HG03571 (cell line): ENCODE measurements at regions not wholly inside any gene's neighbourhood (a gene's known extent, or its start where the extent isn't known, plus 50 kb on each side); places are given as distances from the start of the nearest gene placed in this dataset.
"Not testable (repeated sequence)": the region's sequence is repeated elsewhere in the genome, so short reads cannot be mapped to it uniquely, and the experiment has no call there.

Source experiments
- ATAC-seq: cut with Tn5 transposase; IDR thresholded peaks from one replicate; pipeline ENCODE4 v1.9.1; 2021; ENCODE audit not compliant: unreplicated experiment

DNA sequence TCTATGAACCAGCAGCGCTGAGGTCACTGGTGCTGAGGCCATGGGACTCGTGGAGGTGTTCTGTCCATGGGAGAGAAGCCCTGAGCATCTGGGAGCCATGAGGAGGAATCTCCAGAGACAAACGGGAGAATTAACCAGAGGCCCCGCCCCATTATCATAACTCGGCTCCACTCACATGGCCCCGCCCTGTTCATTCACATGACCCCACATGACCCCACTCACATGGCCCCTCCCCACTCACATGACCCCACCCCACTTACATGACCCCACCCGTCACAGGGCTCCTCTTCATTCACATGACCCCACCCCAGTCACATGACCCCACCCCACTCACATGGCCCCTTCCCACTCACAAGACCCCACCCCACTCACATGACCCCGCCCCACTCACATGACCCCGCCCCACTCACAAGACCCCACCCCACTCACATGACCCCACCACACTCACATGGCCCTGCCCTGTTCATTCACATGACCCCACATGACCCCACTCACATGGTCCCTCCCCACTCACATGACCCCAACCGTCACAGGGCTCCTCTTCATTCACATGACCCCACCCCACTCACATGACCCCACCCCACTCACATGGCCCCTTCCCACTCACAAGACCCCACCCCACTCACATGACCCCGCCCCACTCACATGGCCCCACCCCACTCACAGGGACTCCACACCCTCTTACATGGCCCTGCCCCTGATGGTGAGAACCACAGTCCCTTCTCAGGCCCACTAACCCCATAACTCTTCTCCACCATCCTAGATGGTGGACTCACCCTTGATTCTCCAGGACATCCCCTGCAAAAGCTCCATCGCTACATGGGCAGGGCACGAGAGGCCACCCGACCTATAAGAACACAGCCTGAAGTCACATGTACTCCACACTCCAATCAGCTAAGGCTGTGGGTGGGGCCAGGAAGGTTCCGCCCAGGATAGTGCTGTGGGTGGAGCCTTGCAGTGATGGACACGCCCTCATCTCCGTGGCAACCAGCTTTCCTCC, 151.1 kb upstream of the SFSWAP start:
- no peak for ATAC-seq

DNA sequence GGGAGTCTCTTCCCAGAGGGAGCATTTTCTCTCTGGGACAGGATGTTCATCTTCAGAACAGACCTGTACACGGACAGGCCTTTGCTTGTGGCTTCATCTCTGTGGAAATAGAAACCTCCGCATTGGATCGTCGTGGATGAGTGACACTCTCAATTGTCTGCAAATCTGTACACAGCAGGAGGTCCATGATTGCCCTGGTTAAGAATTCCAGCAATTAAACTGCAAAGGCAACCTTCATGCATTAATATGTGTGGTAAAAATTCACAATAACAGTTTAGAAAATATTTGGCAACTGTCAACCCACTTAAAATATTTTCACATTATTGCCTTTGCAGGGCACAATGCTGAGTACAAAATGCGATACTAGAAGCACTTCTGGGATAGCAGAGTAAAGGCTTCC, 149.8 kb upstream of the SFSWAP start:
- ATAC-seq, result no peak

DNA sequence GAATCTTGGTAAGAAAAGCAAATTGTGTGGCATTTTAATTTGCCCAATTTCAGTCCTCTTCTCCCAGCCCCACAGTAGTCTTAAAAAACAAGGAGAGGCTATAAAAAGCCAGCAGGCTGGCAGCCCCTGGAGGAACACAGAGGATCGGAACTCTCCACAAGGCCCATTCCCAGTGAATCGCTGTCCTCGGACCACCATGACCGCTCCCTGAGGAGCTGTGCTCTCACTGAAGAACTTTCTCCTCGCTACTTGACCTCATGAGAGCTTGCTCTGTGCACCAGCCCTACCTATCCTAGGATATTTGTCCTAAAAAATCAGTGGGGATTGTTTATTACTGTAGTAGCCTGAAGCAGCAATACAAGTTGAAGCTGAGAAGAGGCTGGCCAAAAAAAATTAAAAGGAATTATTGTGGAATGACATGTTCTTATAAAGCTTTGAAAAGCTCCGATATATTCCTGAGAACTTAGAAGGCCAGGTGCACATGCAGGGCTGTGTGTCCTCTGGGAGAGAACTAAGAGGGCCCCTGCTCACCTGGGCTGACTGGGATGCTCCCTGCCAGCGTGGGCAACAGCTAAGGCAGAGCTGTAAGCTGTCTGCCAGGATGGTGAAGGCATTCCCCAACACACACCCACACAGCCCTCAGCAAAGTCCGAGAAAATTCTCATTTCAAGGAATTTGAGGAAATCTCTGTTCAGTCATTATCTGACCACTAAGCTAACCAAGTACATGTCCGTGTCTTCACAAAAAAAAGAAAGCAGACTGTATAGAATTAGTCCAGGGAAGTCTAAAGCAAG, 148.8 kb upstream of the SFSWAP start:
- ATAC-seq, result no peak

DNA sequence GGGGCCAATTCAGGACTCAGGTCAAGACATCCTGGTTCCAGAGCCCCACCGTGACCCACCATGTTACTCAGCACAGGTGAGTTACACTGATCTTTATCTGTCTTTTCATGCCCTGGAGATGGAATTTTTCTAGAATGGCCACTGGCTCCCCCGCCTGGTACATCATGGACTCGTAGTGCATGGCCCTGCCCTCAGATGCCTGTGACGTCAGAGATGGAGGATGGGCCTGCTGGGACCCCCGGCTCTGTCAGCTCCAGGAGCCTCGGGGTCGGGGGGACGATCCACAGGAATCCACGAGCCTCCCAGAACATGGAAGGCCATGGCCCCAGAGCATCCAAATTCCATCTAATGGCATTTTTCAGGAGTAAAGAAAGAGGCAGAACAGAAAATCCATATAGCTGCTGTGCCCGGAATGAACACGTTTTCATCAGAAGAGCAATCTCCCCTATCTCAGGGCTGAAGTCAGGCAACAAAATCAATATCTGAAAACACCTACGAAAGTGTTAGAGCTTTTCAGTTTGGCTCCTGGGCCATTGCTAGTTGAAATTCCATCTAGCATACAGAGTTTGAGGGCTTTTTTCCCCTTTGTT, 146.7 kb upstream of the SFSWAP start:
- ATAC-seq, result not testable (repeated sequence)

DNA sequence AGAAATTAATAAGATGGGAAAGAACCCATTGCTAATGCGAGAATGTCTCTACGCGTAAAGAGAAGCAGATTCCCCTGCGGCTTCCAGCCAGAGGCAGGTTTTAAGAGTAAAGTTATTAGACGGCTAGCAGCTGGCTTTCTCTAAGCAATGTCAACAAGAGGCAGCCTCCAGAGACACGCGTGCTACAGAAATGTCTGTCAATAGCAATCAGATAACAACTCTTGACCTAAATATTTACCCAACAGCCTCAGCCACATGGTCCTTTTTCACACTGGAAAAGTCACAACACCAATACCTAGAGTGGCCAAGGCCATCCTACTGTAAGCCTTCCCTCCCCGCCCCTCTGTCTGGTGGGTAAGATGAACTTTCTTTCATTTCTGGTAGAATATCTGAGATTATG, 146.0 kb upstream of the SFSWAP start:
- ATAC-seq, result no peak

DNA sequence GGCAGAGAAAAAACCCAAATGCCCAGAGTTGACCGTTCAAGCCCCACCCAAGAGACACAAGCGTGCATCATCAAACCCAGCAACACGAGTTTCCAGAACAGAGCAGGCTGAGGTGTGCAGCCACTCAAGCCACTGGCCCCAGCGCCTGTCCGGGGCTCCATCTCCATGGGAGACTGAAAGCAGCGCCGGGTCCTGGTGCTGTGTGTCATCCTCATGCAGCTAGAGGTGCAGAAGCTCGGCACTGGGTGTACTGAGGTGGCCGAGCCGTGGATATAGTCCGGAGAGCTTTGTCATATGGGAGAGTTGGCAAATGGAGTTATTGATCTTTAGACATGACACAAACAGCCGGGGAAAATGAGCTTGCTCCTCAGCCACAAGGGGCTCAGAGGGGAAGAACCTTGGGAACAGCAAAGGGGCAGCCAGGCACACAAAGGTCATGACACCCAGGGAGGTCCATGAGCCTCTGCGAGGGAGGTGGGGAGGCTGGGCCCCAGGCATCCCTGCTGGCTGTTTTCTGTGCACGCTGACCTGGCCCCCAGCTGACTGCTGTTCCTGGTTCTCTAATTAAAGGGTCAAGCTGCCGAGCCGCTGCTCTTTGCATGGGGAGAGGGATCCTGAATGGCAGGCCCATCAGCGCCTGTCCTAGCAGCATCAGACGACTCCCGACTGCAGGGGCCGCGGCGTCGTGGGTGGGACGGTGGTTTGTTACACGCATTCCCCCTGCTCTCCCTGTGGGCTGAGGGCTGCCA, 145.4 kb upstream of the SFSWAP start:
- no peak for ATAC-seq

DNA sequence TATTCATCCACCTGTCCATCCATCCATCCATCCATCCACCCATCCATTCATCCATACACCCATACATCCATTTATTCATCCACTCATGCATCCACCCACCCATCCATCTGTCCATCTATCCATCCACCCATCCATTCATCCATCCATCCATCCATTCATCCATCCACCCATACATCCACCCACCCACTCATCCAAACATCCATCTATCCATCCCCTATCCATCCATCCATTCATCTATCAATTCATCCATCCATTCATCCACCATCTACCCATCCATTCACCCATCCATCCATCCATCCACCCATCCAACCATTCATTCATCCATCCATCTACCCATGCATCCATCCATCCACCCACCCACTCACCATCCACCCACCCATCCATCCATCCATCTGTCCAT, 142.6 kb upstream of the SFSWAP start:
- no peak for ATAC-seq

DNA sequence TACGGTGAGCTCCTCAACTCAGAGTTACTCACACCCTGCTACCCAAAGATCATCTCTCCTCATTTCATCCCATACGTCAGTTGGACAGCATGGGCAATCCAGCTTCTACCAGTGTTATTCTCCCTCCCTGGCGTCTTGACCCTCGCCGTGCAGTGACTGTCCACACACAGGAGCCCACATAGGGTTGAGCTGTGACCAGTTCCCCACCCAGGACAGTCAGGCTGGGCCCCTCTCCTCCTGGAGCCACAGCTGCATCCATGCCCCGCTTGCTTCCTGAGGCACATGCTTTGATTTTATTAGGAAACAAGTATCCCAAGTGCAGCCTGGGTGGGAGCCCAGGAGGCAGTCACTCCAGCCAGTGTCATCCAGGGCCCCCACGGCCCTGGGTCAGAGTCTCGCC, 140.3 kb upstream of the SFSWAP start:
- ATAC-seq, result no peak

DNA sequence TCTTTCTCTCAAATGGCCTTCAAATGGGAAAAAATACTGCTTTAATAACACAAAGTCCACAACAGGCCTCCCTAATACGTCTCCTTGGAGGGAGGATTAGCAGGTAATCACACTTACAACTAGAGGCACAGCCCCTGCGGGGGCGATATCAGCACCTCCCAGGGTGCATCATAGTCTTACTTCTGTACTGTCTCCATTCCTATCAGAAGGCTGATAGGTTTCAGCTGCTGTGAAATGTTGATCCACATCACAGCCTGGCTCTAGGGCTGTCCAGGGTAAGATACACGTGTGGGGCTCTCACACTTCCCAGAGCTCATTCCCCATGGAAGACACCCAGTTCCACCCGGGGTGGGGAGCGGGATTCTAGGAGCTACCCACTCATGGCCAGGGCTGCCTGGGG, 139.1 kb upstream of the SFSWAP start:
- ATAC-seq, result no peak

DNA sequence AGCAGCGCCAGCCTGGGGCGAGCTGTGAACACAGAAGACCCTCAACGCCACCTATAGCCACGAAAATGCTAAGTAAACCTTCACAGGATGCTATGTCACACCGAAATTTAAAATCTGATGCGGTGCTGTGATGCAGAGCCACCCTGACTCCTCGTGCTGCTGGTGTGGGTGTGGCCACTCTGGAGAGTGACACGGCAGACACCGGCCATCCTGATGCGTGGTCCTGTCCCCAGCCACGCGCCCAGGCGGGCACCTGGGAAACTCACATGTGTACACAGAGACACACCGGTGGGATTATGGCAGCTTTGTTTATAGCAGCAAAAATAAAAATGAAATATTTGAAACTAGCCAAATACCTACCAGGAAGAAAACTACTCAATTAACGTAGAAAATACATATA, 138.3 kb upstream of the SFSWAP start:
- ATAC-seq, result no peak

DNA sequence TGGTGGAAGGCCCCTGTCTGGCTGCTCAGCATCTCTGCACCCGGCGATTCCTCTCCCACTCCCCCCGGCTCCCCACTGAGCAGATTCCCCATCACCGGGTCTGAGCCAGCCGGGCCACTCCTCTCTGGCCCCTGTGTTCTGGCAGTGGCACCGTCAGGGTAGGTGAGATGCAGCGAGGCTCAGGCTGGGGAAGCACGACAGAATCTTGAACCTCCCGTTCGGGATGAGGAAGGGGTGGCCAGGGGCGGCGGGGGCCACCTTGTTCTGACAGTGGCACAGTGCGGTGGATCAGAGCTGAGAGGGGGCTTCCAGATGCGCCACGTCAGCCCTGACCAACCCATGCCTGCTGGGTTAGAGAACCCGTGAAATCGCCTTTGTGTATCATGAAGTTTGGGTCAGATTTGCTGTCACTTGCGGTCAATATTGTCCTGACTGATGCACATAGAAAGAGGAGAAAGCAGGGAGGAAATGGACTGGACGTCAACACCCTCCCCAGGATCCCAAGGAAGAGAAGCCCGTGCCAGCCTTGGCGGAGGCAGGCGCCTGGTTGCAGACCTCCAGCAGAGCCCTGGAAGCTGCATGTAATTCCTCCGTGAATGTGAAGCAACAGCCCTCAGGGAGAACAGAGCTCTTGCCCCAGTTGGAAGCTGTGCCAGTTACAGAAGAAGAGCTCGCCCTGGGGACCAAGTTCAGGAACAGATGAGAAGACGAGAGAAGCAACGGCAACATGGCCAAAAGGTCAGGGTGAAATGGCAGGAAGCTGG, 137.1 kb upstream of the SFSWAP start:
- ATAC-seq, result no peak

DNA sequence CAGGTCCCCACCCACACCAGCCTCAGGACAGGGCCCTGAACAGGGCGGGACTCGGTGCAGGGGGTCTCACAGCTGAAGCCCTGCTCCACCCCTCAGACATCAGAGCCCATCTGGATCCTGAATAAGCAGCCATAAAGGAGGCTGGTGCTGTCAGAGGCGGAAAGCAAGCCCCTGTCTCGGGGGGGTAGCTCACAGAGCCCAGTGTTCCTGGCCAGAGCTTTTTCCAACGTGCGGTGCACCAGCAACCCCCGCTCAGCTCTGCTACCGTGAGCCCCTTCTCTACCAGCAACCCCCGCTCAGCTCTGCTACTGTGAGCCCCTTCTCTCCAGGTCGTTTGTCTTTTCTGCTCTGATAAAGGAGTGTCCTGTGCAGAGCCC, 136.5 kb upstream of the SFSWAP start:
- ATAC-seq, result no peak

DNA sequence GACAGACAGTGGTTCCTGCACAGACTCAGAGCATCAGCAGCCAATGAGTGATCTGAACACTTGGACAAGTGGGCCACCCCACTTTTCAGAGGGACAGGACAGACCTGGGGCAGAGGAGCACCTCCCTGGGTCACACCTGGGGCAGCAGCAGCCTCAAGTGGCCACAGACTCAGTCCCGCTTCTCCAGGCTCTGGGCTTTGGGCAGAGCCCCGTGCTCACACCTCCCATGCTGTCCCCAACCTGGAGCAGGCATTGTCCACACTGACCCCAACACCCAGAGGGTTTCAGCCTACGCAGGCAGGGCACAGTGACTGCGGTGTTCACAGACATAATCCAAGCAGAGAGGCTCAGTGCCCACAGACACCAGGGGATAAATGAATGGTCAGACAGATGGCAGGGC, 135.5 kb upstream of the SFSWAP start:
- no peak for ATAC-seq

DNA sequence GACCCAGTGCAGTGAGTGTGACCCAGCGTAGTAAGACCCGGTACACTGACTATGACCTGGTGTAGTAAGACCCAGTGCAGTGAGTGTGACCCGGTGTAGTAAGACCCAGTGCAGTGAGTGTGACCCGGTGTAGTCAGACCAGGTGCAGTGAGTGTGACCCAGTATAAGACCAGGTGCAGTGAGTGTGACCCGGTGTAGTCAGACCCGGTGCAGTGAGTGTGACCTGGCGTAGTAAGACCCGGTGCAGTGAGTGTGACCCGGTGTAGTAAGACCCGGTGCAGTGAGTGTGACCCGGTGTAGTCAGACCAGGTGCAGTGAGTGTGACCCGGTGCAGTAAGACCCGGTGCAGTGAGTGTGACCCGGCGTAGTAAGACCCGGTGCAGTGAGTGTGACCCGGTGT, 134.2 kb upstream of the SFSWAP start:
- ATAC-seq, result not testable (repeated sequence)

DNA sequence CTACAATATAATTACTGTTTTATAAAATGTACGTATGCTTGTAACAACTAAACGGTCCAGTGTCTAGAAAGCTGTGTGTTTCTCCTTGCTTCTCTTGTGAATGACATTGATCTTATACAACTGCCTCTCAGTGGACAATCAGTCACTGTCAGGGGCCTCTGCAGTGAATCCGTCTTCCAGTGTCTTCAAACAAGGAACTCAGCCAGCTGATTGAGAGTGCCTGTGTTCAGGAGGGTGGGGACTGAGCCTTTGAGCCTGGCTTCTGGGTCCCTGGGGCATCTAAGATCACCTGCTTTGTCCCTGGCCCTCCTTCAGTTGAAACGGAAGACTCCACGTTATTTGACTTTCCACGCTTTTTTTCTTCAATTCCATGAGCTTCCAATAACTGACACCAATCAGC, 133.1 kb upstream of the SFSWAP start:
- ATAC-seq, result no peak

DNA sequence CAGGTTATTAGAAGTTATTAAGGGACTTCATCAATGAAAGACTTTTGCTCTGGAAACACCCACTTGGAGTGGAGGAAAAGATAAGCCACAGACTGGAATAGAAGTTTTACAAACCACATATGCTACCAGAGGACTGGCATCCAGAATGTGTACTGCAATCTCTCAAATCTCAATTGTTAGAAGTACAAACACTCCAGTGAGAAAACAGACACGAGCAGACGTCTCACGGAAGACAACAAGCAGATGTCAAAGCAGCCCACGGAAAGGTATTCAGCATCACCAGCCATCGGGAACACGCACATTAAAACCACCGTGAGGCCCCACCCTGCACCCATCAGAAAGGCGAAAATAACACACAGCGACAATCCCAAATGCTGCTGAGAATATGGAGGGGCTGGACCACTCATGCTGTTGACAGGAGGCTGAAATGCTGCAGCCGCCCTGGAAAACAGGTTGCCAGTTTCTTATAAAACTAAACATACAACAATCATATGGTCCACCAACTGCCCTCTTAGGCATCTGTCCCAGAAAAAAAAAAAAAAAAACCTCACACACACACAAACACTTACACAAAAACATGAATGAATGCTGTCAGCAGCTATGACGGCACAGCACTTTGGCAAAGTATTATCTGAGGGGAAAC, 131.9 kb upstream of the SFSWAP start:
- ATAC-seq, result no peak

DNA sequence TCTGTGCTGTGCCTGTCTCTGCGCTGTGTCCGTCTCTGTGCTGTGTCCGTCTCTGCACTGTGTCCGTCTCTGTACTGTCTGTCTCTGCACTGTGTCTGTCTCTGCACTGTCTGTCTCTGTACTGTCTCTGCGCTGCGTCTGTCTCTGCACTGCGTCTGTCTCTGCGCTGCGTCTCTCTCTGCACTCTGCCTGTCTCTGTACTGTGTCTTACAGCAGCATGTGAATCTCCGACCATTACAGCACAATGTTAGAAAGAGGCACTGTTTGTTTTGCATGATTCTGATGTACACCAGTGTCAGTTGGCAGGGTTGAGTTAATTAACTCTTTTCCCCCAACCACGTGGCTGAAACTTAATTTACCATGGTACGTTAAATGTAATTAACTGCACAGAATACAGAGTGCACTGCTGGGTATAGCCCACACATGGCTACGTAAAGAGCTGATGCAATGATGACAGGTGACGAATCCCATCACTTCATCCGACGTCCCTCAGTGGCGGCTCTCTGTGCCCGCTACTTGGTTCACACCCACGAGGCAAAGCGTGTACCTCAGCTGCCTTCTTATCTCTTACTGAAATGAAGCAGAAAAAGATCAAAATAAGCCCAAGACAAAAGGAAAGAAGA, 127.7 kb upstream of the SFSWAP start:
- ATAC-seq, result no peak

DNA sequence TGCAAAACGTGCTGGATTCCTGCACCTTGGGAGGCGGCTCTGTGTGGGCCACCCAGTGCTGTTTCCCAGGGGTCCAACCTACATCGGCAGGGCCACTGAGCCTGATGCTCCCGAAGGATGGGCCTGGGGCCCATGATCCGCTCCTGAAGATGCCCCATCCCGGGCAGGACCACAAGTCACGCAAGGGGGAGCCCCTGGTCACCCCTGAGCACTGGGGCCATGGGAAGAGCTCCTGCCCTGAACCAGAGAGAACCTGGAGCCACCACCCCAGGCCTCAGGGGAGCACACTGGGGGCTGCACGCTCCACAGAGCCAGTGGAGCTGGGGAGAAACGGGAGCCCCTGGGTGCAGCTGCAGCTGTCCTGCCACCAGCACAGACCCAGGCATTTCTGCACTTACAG, 124.6 kb upstream of the SFSWAP start:
- ATAC-seq, result no peak

DNA sequence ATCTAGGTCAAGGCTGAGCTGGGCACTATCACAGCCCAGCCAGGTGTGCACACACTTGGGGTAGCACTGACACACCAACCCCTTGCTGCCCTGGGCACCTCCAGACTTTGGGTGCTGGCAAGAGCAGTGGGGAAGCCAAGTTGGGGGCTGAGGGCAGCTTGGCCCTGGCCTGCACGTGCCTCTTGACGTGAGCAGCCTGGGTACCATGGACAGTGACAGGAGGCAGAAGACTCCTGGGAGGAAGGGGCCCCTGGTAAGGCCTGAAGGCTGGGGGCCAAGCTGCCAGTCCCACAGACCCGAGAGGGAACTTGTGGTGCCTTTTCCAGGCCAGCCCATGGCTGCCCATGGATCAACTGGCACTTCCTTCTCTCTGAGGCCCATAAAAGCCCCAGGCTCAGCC, 124.1 kb upstream of the SFSWAP start:
- ATAC-seq, result no peak
